Activated T-cell treated with anti-CD3 and anti-CD28 coated beads, Interleukin-2, amount 50 U/mL, for 72 hours (primary cell): ENCODE measurements at regions not wholly inside any gene's neighbourhood (a gene's known extent, or its start where the extent isn't known, plus 50 kb on each side); places are given as distances from the start of the nearest gene placed in this dataset.

Experiments
- ATAC-seq, 2 donors: fragments of 150-1000 bp; cut with Tn5 transposase; replicated peaks in 1 of 2; 2 replicates each; pipeline ENCODE4 v1.10.0; 2021; ENCODE audit warnings: moderate library complexity in 2 of 2, mild to moderate bottlenecking in 1 of 2
- DNase-seq, 2 donors: peaks; one replicate each; pipeline ENCODE4 v3.0.0; 2021 to 2022; ENCODE audit warnings: mixed read lengths in 1 of 2
- H3K27ac Mint-ChIP-seq: one replicate; pipeline ENCODE4 v1.8.0; 2022; ENCODE audit warnings: mild to moderate bottlenecking, moderate library complexity, mixed read lengths
- H3K27me3 Mint-ChIP-seq: one replicate; pipeline ENCODE4 v1.8.0; 2022; ENCODE audit warnings: low read depth, mixed read lengths
- H3K36me3 Mint-ChIP-seq, 2 donors: one replicate each; pipeline ENCODE4 v1.8.0; 2022; ENCODE audit warnings: mixed read lengths in 2 of 2, mild to moderate bottlenecking in 1 of 2; ENCODE audit not compliant: insufficient read depth in 2 of 2
- H3K4me1 Mint-ChIP-seq: one replicate; pipeline ENCODE4 v1.8.0; 2022; ENCODE audit warnings: low read depth, mixed read lengths
- H3K4me3 Mint-ChIP-seq, 2 donors: one replicate each; pipeline ENCODE4 v1.8.0; 2022; ENCODE audit warnings: mild to moderate bottlenecking in 2 of 2, mixed read lengths in 2 of 2, moderate library complexity in 2 of 2
- H3K9me3 Mint-ChIP-seq, 2 donors: one replicate each; pipeline ENCODE4 v1.8.0; 2022; ENCODE audit warnings: mixed read lengths in 2 of 2

DNA sequence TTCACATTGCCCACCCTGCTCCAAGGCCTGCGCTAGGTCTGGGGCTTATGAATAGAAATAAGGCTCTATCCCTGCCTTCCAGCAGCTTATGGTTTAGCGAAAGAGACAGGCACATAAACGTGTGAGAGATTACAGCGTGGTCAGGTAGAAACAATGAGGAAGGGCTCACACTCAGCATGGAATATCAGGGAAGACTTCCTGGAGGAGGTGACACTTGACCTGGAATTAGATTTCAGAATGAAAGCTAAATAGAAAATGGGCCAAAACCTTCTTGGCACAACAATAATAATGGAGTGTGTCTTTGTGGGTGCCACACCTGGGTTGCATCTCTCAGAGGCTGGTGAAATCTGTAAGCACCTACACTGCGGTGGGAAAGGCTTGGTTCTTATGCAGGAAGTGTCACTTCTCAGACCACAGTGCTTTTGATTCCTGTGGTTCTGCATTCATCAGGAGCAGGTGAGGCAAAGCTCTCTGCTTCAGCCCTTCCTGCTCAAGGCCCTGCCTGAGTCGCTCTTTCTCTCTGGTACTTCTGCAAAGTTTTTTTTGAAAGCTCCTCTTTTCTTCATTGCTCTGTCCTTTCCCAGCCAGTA lies 430.3 kb downstream of the ZNF536 start:
- Mint-ChIP-seq H3K4me1 (no peaks in the 10 kb centered on the region), H3K27ac (no peak overlapping the region), H3K27me3 (peaks cover 7% of the 10 kb centered on the region), H3K36me3 (no peaks in the 10 kb centered on the region), H3K4me3 (no peak overlapping the region), H3K9me3 (no peaks in the 10 kb centered on the region)
- DNase-seq (no peak), ATAC-seq (no peak)

DNA sequence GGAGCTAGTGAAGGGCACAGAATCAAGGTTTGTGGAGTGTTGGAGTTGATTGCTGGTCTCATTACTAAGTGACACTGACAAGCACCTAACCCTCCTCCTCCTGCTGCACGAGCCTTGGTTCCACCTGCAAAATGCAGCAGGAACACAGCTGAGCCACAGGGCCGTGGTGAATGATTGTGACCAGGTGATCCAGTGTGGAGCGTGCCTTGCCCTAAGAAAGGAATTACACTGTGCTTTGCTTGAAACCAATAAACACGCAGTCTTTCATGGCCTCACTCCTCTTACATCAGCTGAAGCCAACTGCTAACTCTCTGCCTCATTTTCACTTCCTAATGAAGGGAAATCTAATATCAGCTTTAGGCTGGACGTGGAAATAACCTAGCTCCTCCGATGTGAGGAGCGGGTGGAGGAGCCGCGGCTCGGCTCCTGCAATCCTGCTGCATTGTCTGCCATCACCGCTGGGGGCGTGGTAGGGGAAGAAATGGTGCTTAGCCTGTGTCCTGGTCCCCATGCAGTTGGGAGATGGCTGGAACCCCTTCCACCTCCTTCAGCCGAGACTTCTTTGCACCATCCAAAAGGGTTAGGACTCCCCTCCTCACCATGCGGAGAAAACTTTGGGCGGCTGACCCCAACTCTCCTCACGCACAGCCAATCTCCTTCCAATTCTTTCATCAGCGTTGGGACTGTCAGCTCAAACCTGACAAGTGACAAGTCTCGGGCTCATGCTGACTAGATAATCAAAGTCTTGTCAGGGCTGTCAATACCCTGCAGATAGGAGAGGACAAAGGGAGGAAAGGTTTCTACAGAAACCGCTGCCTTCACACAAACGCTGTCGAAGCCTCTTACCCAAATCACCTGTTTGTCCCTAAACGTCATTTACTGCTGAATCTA lies 427.9 kb downstream of the ZNF536 start:
- Mint-ChIP-seq H3K27ac (no peak overlapping the region), H3K4me3 (no peak overlapping the region), H3K9me3 (no peaks in the 10 kb centered on the region), H3K27me3 (peaks cover 14% of the 10 kb centered on the region), H3K36me3 (no peaks in the 10 kb centered on the region), H3K4me1 (no peaks in the 10 kb centered on the region)
- ATAC-seq (no peak), DNase-seq (peak; percentile 26 to 35)

DNA sequence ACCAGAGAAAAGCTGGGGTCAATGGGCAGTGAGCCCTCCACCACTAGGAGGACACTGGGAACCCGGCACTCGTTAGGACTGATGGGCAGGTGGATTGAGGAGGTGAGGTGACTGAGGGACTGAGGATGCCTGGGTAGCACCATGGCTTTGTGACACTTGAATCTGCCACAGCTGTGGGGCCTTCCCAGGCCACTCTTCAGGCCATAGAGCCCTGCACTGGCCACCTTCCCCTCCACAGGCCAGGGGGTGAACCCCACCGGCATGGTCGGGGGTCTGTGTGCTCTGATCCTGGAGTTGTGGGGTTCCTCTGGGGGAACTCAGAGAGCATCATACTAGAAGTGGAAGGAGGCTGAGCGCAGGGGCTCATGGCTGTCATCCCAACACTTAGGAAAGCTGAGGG lies 423.5 kb downstream of the ZNF536 start:
- peaks cover 24% of the 10 kb centered on the region for H3K27me3 Mint-ChIP-seq
- ATAC-seq (no peak), DNase-seq (no peak)
- H3K36me3 Mint-ChIP-seq: no peaks in the 10 kb centered on the region
- no peaks in the 10 kb centered on the region for H3K4me1 Mint-ChIP-seq
- H3K4me3 Mint-ChIP-seq: no peak overlapping the region
- H3K27ac Mint-ChIP-seq: no peak overlapping the region
- no peaks in the 10 kb centered on the region for H3K9me3 Mint-ChIP-seq

DNA sequence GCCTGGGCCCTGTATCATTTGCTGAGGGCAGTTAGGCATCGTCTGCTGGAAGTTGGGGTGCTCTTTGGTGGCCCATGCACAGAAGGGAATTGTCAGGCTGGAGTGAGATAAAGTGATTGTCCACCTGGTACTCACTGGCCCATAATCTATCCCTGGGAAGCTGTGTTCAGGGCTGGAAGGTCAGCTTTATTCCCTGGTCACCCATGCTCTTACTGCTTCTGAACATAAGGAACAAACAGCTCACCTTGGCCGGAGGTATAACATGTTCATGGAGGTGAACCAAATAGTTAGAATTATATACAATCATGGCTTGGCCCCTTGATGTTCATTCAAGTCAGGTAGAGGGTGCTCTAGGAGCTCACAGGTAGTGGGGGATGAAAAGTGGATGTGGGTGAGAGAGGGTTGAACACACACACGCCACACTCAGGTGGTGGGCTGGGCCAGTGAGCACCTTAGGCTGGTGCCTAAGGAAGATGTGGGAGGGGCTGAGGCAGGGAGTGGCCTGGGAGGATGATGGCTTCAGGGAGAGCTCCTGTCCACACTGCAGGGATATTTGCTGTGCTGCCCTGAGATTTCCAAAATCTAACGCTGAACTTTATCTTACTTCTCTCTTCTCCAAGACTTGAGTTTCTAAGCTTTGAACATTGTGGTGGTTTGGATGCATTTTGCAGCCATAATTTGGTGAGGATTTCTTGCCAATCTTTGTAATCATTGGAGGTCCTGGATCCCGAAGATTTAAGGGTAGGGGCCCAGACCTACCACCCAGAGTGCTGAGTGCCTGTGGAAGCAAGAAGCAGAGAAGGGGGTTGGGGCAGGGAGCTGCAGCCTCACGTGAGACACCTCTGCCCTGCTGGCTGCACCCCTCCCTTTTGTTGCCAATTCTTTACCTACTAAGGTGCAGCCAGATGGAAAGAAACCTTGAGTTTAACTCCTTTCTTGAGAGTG lies 420.6 kb downstream of the ZNF536 start:
- Mint-ChIP-seq H3K4me1 (no peaks in the 10 kb centered on the region), H3K9me3 (no peaks in the 10 kb centered on the region), H3K27ac (no peak overlapping the region), H3K27me3 (peaks cover 22% of the 10 kb centered on the region), H3K36me3 (no peaks in the 10 kb centered on the region), H3K4me3 (no peak overlapping the region)
- ATAC-seq (no peak), DNase-seq (no peak)

DNA sequence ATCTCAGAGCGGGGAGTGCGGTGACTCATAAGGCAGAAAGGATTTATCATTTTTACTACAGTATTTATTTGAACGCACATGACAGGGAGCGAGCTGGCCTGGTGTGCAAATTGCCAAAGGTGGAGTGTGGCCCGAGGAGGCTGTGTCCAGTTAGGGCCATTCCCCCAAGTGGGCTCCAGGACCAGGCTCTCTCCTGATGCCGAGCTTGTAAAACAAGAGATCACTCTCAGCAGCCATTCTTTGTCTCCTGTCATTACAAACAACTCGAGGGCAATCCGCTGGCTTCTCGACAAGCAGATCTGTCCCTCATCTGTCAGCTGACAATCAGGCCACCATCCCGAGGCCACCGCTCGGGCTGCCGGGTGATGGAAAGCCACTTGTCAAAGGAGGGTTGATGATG lies 418.9 kb downstream of the ZNF536 start:
- no peak overlapping the region for H3K4me3 Mint-ChIP-seq
- H3K36me3 Mint-ChIP-seq: no peaks in the 10 kb centered on the region
- peaks cover 22% of the 10 kb centered on the region for H3K27me3 Mint-ChIP-seq
- H3K4me1 Mint-ChIP-seq: no peaks in the 10 kb centered on the region
- no peak for DNase-seq
- ATAC-seq: no peak
- no peak overlapping the region for H3K27ac Mint-ChIP-seq
- H3K9me3 Mint-ChIP-seq: no peaks in the 10 kb centered on the region

DNA sequence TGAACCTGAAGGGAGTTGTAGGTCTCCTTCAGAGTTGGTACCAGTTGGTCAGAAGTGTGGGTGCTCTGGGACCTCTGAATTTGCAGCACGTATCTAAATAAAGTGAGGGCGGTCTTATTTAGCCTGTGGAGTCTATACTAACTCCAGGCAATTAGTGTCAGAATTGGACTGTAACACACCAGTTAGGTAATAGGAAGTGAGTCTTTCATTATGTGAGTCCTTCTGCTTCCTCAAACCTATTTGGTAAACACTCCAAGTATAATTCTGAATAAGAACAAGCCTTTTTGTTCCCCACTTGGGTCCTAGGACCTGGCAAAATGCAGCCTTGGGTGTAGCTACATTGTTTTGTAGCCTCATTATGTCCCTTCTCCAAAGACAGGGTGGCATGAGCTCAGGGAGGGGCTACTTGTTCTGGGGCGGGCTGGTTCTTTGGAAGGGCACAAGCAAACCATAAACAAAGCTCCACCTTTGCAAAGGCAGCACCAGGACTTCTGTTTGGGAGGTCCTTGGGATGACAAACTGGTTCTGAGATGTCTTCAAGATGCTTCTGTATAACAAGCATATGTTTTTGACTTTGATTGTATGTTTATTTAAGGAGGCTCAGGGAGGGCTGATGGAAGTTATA lies 418.0 kb downstream of the ZNF536 start:
- no peaks in the 10 kb centered on the region for H3K36me3 Mint-ChIP-seq
- DNase-seq (no peak), ATAC-seq (no peak)
- H3K4me1 Mint-ChIP-seq: no peaks in the 10 kb centered on the region
- no peaks in the 10 kb centered on the region for H3K9me3 Mint-ChIP-seq
- no peak overlapping the region for H3K4me3 Mint-ChIP-seq
- H3K27me3 Mint-ChIP-seq: peaks cover 20% of the 10 kb centered on the region
- no peak overlapping the region for H3K27ac Mint-ChIP-seq

DNA sequence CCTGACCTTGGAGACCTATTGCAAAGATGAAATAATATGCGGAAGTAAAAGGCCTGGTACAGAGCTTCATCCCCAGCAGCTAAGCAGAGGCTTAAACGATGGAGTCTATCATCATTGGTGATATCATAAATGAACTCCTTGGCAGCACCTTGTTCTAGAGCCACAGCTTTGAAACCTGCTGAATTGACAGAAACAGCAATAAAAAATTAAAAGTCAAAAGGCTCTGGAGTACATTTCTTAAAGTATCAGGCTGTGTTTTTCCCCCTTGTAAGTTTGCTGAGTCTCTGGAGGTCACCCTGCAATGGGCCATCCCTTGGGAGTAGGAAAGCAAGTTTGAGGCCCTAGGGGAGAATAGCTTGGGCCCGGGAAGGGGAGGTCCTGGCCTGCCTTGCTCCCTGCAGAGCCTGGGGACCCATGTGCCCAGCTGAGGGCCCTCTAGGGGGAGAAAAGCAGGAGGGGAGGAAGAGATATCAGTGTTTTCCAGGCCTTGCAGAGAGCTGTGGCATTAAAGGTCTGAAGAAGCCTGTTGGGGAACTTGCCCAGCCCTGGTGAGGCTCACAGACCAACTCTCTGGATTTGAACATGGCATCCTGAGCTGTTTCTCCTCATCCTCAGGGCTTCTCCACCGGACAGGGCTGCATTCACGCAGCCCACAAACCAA lies 416.1 kb downstream of the ZNF536 start:
- no peaks in the 10 kb centered on the region for H3K4me1 Mint-ChIP-seq
- no peak overlapping the region for H3K4me3 Mint-ChIP-seq
- no peaks in the 10 kb centered on the region for H3K36me3 Mint-ChIP-seq
- no peak overlapping the region for H3K27ac Mint-ChIP-seq
- peaks cover 19% of the 10 kb centered on the region for H3K27me3 Mint-ChIP-seq
- ATAC-seq (no peak), DNase-seq (no peak)
- no peaks in the 10 kb centered on the region for H3K9me3 Mint-ChIP-seq

DNA sequence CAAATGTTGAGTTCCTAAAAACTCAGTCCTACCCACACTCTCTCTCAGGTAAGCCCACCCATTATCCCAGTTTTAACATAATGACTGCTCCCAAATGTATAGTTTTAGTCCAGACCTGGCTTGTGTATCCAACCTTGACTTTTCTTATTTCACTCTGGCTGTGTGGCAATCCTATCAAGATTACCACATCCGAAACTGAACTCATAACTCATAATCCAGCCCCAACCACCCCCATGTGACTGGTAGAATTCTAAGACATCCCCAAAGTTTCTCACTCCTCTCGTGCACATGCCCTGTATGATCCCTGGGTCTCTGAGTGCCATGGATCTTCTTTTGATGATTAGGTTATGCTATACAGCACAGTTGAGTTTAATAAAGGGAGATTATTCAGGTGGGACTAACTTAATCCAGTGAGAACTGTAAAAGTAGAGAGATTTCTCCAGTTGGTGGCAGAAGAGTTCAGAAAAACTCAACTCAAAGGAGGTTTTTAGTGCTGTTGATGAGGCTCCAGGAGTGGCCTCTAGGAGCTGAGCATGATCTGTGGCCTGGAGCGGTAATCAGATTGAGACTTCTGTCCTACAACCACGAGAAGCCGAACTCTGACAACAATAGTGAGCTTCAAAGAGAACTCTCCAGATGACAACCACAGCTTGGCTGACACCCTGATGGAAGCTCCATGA lies 413.4 kb downstream of the ZNF536 start:
- ATAC-seq (no peak), DNase-seq (no peak)
- Mint-ChIP-seq H3K4me3 (no peak overlapping the region), H3K4me1 (no peaks in the 10 kb centered on the region), H3K36me3 (no peaks in the 10 kb centered on the region), H3K9me3 (no peaks in the 10 kb centered on the region), H3K27ac (no peak overlapping the region), H3K27me3 (peaks cover 18% of the 10 kb centered on the region)

DNA sequence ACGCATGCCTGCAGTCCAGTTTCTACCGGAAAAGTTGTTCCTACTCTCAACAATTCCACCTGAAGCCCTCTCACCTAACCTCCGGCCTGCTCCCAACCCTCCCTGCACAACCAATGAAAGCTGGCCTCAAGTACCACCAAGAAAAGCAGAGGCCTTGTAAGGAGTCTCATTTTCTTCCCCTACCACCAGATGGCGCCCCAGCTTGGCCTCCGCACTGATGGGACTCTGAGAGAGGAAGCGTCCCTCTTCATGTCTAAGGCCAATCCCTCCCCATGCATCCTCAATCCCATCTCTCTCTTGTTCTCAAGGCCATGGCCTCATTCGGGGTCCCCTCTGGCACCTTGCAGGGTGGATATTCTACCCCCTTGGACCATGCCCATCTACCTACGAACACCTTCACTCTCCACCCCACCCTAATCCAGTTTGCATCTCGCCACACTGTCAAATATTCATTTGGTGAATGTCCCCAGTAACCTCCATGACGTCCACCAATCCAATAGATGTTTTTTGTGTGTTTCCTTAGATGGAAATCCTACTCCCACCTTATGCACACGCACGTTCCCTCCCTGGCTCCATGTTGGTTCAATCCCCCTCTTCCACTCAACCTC lies 412.8 kb downstream of the ZNF536 start:
- no peaks in the 10 kb centered on the region for H3K9me3 Mint-ChIP-seq
- H3K27ac Mint-ChIP-seq: no peak overlapping the region
- no peaks in the 10 kb centered on the region for H3K4me1 Mint-ChIP-seq
- ATAC-seq: no peak
- H3K36me3 Mint-ChIP-seq: no peaks in the 10 kb centered on the region
- H3K27me3 Mint-ChIP-seq: peaks cover 18% of the 10 kb centered on the region
- DNase-seq: peak; percentile 48 to 67
- no peak overlapping the region for H3K4me3 Mint-ChIP-seq

DNA sequence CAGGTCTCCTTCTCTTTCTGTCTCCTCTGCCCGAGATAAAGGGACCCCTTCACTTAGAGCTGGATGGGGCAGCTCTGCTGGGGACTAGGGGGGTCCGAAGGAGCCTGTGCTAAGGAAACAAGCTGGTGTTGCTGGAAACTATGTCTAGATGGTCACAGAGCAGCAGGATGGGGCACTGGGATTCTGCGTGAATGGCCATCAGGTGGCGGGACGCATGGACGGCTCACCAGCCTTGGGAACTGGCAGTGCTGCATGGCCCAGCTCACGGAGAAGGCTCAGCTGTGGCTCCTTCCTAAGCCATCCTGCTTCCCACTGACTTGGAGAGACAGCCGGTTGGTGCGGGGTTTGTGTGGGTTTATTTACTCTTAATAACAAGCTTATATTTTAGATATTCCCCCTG lies 411.8 kb downstream of the ZNF536 start:
- Mint-ChIP-seq H3K9me3 (no peaks in the 10 kb centered on the region), H3K4me3 (no peak overlapping the region), H3K27ac (no peak overlapping the region), H3K36me3 (no peaks in the 10 kb centered on the region), H3K27me3 (peaks cover 15% of the 10 kb centered on the region), H3K4me1 (no peaks in the 10 kb centered on the region)
- no peak for ATAC-seq
- DNase-seq: no peak

DNA sequence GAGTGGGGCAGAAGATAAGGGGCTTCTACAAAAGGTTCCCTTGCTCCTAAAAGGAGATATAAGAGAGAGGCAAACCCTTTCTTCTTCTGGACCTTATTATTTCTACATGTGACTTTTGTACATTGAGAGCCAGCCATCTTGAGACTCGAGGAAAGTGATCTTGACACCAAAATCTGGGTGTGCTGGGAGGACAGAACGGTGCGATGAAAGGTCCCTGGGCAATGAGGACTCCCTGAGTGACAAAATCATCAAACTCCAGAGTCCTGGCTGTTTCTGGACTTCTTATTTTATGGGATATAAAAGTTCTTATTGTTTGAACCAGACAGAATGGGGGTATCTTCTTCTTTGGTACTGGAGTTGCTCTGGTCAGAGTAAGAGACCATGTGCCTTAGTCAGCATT lies 411.0 kb downstream of the ZNF536 start:
- H3K36me3 Mint-ChIP-seq: no peaks in the 10 kb centered on the region
- H3K4me1 Mint-ChIP-seq: no peaks in the 10 kb centered on the region
- peaks cover 13% of the 10 kb centered on the region for H3K27me3 Mint-ChIP-seq
- DNase-seq: no peak
- no peak overlapping the region for H3K4me3 Mint-ChIP-seq
- H3K9me3 Mint-ChIP-seq: no peaks in the 10 kb centered on the region
- no peak overlapping the region for H3K27ac Mint-ChIP-seq
- ATAC-seq: no peak

DNA sequence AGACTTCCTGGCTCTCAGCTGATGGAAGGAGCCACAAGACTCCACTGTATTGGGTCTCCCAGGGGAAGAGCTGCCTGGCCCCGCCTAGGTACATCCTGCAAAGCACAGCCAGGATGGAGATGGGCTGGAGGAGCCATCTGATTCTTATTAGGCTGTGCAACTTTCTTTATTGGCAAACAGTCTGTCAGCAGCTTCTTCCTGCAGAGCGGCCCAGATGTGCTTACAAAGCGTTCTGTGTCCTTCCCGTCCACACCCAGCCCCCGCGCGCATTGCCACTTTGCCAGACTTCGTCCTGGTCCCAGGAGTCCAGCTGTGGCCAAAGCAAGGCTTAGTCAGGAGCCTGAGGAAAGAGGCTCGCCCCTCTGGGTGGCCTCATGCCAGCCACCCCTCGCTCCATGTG lies 409.3 kb downstream of the ZNF536 start:
- no peak for ATAC-seq
- H3K4me3 Mint-ChIP-seq: no peak overlapping the region
- peaks cover 13% of the 10 kb centered on the region for H3K27me3 Mint-ChIP-seq
- no peak overlapping the region for H3K27ac Mint-ChIP-seq
- H3K4me1 Mint-ChIP-seq: no peaks in the 10 kb centered on the region
- H3K36me3 Mint-ChIP-seq: no peaks in the 10 kb centered on the region
- DNase-seq: no peak
- H3K9me3 Mint-ChIP-seq: no peaks in the 10 kb centered on the region
